Parathyroid adenoma (tissue), 2 donors: ENCODE measurements at regions not wholly inside any gene's neighbourhood (a gene's known extent, or its start where the extent isn't known, plus 50 kb on each side); places are given as distances from the start of the nearest gene placed in this dataset.
"Not testable (repeated sequence)": the region's sequence is repeated elsewhere in the genome, so short reads cannot be mapped to it uniquely, and the experiment has no call there.

Experiments used
- H2AFZ ChIP-seq: fragments of 300-600 bp; sonication (generic); one replicate; pipeline ENCODE4 v1.7.0; 2017; ENCODE audit warnings: antibody characterized with exemption, mild to moderate bottlenecking
- H3K27ac ChIP-seq: fragments of 300-600 bp; sonication (generic); one replicate; pipeline ENCODE4 v1.7.0; 2017
- H3K27me3 ChIP-seq: fragments of 300-600 bp; sonication (generic); one replicate; pipeline ENCODE4 v1.7.0; 2017; ENCODE audit warnings: low read length; ENCODE audit not compliant: control insufficient read depth, insufficient read depth
- H3K36me3 ChIP-seq: fragments of 300-600 bp; sonication (generic); one replicate; pipeline ENCODE4 v1.7.0; 2017; ENCODE audit warnings: low read length; ENCODE audit not compliant: control insufficient read depth, insufficient read depth
- H3K4me1 ChIP-seq: fragments of 300-600 bp; sonication (generic); one replicate; pipeline ENCODE4 v1.7.0; 2017; ENCODE audit warnings: control low read depth
- H3K4me2 ChIP-seq: fragments of 300-600 bp; sonication (generic); one replicate; pipeline ENCODE4 v1.7.0; 2017; ENCODE audit warnings: low read length
- H3K4me3 ChIP-seq: fragments of 300-600 bp; sonication (generic); one replicate; pipeline ENCODE4 v1.7.0; 2017; ENCODE audit warnings: low read depth, low read length
- H3K79me2 ChIP-seq: fragments of 300-600 bp; sonication (generic); one replicate; pipeline ENCODE4 v1.7.0; 2017; ENCODE audit warnings: control low read depth
- H3K9ac ChIP-seq: fragments of 300-600 bp; sonication (generic); one replicate; pipeline ENCODE4 v1.7.0; 2017; ENCODE audit warnings: mild to moderate bottlenecking
- H3K9me3 ChIP-seq: fragments of 300-600 bp; sonication (generic); one replicate; pipeline ENCODE4 v1.7.0; 2017; ENCODE audit warnings: low read length; ENCODE audit not compliant: control insufficient read depth
- TF ChIP-seq, protein P1 (sequence below): fragments of 300-600 bp; sonication (generic); IDR thresholded peaks from one replicate; pipeline ENCODE4 v1.7.0; 2017; ENCODE audit warnings: antibody characterized with exemption, mild to moderate bottlenecking
- donor health status: primary hyperparathyroidism.

DNA sequence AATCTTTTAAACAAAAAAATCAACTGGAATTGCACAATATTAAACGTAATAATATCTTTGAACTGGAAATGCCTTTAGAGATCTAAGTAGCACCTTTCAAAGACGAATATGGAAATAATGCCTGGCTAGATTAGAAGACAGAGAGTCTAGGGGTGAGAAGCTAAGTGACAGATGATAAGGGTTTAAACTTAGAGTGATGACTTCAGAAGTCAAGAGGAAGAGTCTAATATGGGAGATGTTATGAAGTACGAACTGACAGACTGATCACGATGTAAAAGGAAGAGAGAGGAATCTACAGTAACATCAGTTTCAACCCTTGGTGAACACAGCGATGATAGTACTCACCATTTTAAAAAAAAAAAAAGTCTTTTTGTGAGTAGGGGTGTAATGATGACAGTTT is 57.9 kb downstream of the HINT1 start:
- no peak overlapping the region for H3K4me2 ChIP-seq
- H3K36me3 ChIP-seq, result no peaks in the 10 kb centered on the region
- no peaks in the 10 kb centered on the region for H3K79me2 ChIP-seq
- H3K27me3 ChIP-seq, result no peaks in the 10 kb centered on the region
- H3K9me3 ChIP-seq, result no peaks in the 10 kb centered on the region
- no peak overlapping the region for H3K9ac ChIP-seq
- H3K4me3 ChIP-seq, result no peak overlapping the region
- no peaks in the 10 kb centered on the region for H3K4me1 ChIP-seq
- H3K27ac ChIP-seq, result no peak overlapping the region
- TF ChIP-seq, protein P1, sequence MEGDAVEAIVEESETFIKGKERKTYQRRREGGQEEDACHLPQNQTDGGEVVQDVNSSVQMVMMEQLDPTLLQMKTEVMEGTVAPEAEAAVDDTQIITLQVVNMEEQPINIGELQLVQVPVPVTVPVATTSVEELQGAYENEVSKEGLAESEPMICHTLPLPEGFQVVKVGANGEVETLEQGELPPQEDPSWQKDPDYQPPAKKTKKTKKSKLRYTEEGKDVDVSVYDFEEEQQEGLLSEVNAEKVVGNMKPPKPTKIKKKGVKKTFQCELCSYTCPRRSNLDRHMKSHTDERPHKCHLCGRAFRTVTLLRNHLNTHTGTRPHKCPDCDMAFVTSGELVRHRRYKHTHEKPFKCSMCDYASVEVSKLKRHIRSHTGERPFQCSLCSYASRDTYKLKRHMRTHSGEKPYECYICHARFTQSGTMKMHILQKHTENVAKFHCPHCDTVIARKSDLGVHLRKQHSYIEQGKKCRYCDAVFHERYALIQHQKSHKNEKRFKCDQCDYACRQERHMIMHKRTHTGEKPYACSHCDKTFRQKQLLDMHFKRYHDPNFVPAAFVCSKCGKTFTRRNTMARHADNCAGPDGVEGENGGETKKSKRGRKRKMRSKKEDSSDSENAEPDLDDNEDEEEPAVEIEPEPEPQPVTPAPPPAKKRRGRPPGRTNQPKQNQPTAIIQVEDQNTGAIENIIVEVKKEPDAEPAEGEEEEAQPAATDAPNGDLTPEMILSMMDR, result no peak
- H2AFZ ChIP-seq, result no peak overlapping the region

DNA sequence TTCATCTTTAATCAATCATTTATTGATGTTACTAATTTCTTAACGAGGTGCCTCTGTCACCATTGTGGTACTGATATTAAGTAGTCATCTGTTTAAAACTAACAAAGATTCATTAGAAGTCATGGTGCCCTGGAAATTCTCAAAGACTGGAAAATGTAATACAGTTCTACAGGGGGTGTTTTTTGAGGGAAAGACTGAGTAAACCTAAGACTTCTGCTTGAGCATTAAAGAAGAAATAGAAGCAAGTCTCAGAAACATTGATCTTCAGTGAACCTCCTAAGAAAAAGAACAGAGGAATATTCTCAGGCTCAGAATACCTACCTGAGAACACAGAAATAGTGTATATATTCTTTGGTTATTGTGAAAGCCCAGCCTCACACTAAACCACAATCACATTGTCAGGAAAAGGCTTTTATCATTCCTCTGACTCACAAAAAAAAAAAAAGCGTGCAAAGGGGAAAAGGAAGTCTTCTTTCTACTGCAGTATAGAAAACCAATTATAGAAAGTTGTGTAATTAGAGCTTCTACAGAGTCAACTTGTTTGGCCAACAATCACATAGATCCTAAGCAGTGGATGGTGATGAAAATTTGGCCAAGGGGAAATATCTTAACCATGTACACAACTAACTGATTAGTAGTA is 60.8 kb downstream of the HINT1 start:
- TF ChIP-seq, protein P1, result no peak
- Histone ChIP-seq H3K4me3 (no peak overlapping the region), H3K4me1 (no peaks in the 10 kb centered on the region), H3K36me3 (no peaks in the 10 kb centered on the region), H3K27me3 (no peaks in the 10 kb centered on the region), H3K9ac (no peak overlapping the region), H3K9me3 (no peaks in the 10 kb centered on the region), H3K79me2 (no peaks in the 10 kb centered on the region), H2AFZ (no peak overlapping the region), H3K27ac (no peak overlapping the region), H3K4me2 (no peak overlapping the region)

DNA sequence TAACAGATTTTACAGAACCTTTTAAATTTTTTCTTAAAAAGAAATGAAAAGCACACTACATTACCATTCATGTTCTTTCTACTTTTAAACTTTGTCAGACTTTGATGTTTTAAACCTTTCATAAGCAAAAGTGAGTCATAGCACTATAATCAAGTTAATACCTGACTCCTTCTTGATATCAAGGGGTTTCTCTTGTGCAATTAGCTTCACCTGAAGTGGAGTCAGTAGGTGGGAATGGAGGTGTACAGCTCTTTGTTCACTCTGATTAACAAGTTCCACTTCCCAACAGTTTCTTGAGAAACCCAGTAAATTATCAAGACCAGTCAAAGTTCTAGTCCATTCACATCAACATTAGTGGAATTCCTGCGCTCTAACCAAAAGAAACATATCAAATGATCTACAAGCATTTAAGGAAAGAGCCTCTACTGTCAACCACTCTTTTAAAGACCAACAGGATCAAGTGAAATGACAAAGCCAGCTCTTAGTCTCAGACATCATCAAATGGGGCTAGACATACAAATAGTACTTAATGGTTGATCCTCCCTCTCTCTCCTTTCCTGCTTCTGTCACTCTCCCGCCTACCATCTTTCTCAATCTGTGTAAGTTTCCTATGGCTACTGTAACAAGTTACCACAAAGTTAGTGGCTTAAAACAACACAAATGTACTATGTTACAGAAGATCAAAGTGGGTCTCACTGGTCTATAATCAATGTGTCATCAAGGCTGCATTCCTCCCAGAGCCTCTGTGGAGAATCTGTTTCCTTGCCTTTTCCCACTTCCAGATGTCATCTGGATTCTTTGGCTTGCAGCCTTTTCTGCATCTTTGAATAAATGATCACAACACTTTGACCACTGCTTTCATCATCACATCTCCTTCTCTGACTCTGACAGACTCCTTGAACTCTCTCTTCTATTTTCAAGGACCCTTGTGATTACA is 68.0 kb downstream of the HINT1 start:
- no peaks in the 10 kb centered on the region for H3K9me3 ChIP-seq
- no peak overlapping the region for H2AFZ ChIP-seq
- TF ChIP-seq, protein P1, result no peak
- no peaks in the 10 kb centered on the region for H3K79me2 ChIP-seq
- no peak overlapping the region for H3K9ac ChIP-seq
- no peaks in the 10 kb centered on the region for H3K4me1 ChIP-seq
- H3K27me3 ChIP-seq, result no peaks in the 10 kb centered on the region
- H3K36me3 ChIP-seq, result no peaks in the 10 kb centered on the region
- no peak overlapping the region for H3K4me3 ChIP-seq
- H3K4me2 ChIP-seq, result no peak overlapping the region
- no peak overlapping the region for H3K27ac ChIP-seq

DNA sequence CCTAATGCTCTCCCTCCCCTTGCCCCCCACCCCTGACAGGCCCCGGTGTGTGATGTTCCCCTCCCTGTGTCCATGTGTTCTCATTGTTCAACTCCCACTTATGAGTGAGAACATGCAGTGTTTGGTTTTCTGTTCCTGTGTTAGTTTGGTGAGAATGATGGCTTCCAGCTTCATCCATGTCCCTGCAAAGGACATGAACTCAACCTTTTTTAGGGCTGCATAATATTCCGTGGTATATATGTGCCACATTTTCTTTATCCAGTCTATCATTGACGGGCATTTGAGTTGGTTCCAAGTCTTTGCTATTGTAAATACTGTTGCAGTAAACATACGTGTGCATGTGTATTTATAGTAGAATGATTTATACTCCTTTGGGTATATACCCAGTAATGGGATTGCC is 69.5 kb downstream of the HINT1 start:
- H3K9ac ChIP-seq, H3K79me2 ChIP-seq: not testable (repeated sequence)

DNA sequence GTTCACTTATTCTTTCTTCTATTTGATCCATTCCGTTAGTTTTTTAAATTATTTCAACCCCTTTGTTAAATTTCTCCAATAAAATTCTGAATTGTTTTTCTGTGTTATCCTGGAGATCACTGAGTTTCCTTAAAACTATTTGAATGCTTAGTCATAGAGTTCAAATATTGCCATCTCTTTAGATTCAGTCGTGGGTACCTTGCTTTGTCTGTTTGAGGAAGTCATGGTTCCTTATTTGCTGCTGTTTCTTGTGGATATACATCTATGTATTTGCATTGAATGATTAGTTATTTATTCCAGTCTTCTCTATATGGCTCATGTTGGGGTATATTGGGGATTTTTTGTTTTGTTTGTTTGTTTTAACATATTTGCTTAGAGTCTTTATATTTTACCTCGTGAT is 80.6 kb downstream of the HINT1 start:
- Histone ChIP-seq H3K79me2 (no peaks in the 10 kb centered on the region), H3K27me3 (no peaks in the 10 kb centered on the region), H3K4me3 (no peak overlapping the region), H3K27ac (no peak overlapping the region), H3K9me3 (no peaks in the 10 kb centered on the region), H3K36me3 (no peaks in the 10 kb centered on the region), H3K4me1 (no peaks in the 10 kb centered on the region), H2AFZ (no peak overlapping the region), H3K4me2 (no peak overlapping the region), H3K9ac (no peak overlapping the region)
- TF ChIP-seq, protein P1, result no peak

More for the DNA sequence above, 69.5 kb downstream of the HINT1 start:
- not testable (repeated sequence) for H3K36me3 ChIP-seq, H3K27me3 ChIP-seq, H3K27ac ChIP-seq, H2AFZ ChIP-seq, H3K9me3 ChIP-seq, H3K4me3 ChIP-seq, H3K4me2 ChIP-seq, H3K4me1 ChIP-seq
